Astrocyte (in vitro differentiated cells and primary cell): ENCODE measurements at regions not wholly inside any gene's neighbourhood (a gene's known extent, or its start where the extent isn't known, plus 50 kb on each side); places are given as distances from the start of the nearest gene placed in this dataset.

Experiments used
- CTCF ChIP-seq: IDR thresholded peaks from 2 replicates; pipeline ENCODE4 v1.5.1; 2011; ENCODE audit warnings: low read depth, mild to moderate bottlenecking, inconsistent platforms, low read length, moderate library complexity; ENCODE audit not compliant: insufficient read depth
- EZH2 ChIP-seq: IDR thresholded peaks from 2 replicates; pipeline ENCODE4 v1.6.1; 2012; ENCODE audit warnings: mild to moderate bottlenecking, low read length, inconsistent platforms; ENCODE audit not compliant: insufficient read depth

GRCh38 chr2:103739186-103739585 lies 977.4 kb downstream of the TMEM182 start:
- TF ChIP-seq EZH2 (no peak), CTCF (no peak)
